ENCODE measurements at regions not wholly inside any gene's neighbourhood (a gene's known extent, or its start where the extent isn't known, plus 50 kb on each side); places are given as distances from the start of the nearest gene placed in this dataset.

DNA sequence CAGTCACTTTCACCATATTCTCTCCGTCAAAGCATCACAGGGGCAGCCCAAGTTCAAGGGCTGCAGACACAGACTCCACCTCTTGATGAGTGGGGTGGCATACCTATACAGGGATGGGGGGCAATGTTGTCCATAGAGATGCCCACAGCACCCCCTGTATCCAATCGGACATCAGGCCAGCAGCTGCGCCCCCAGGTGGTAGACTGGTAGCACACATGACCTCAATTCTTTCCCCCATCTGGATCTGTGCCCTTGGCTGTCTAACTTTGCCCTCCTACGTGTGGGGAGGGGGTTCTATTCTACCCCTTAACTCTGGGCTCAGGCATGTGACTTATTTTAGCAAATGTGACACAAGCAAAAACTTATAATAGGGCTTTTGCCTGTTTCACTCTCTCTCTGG is 84.0 kb upstream of the SLC25A48 start:
- Histone ChIP-seq H2BK20ac (ENCODE audit: low read length) (no peak overlapping the region), H3K27ac (ENCODE audit: low read depth, low read length) (no peak overlapping the region), H4K91ac (replicated peaks; ENCODE audit: insufficient read length, low read length) (no peak overlapping the region), H3K4me2 (ENCODE audit: insufficient read depth in 1 of 2, low read depth in 2 of 2, low read length in 2 of 2) (no peak overlapping the region), H3K79me1 (ENCODE audit: low read depth, low read length) (no peaks in the 10 kb centered on the region), H4K5ac (ENCODE audit: insufficient read length, low read depth, low read length) (no peak overlapping the region), H2BK12ac (ENCODE audit: low read depth, low read length) (no peak overlapping the region), H3K79me2 (ENCODE audit: control insufficient read depth in 1 of 2, insufficient read depth in 2 of 2, low read length in 2 of 2) (no peaks in the 10 kb centered on the region), H3K4me3 (ENCODE audit: extremely low read depth in 1 of 4, insufficient read depth in 2 of 4, low read depth in 3 of 4, low read length in 4 of 4) (no peak overlapping the region), H3K14ac (ENCODE audit: insufficient read length) (no peak overlapping the region), H3K23me2 (ENCODE audit: low read depth, low read length) (no peaks in the 10 kb centered on the region), H3K9me3 (ENCODE audit: insufficient read depth in 2 of 2, low read depth in 1 of 2, low read length in 1 of 2) (peaks cover 8 to 9% of the 10 kb centered on the region in 2 experiments; a peak in 3 of 4 replicates), H2BK120ac (replicated peaks; ENCODE audit: low read depth, low read length) (no peak overlapping the region), H4K8ac (ENCODE audit: extremely low read depth, insufficient read depth, low read length) (no peak overlapping the region), H3K56ac (replicated peaks; ENCODE audit: insufficient read length, low read depth, low read length) (no peak overlapping the region), H3K23ac (ENCODE audit: insufficient read length) (no peak overlapping the region), H3K36me3 (ENCODE audit: control insufficient read depth in 2 of 4, insufficient read depth in 4 of 4, low read length in 3 of 4) (no peaks in the 10 kb centered on the region), H3K4me1 (replicated peaks in 1 of 4; ENCODE audit: control insufficient read depth in 3 of 4, insufficient read depth in 4 of 4, low read length in 3 of 4) (no peaks in the 10 kb centered on the region), H2BK5ac (ENCODE audit: low read depth, low read length) (no peak overlapping the region), H3K27me3 (replicated peaks in 1 of 4; ENCODE audit: control insufficient read depth in 3 of 4, extremely low read depth in 1 of 4, insufficient read depth in 3 of 4, low read length in 3 of 4) (no peaks in the 10 kb centered on the region), H2BK15ac (ENCODE audit: low read length) (no peak overlapping the region), H2AK5ac (ENCODE audit: low read depth, low read length) (no peak overlapping the region), H3K9ac (replicated peaks in 1 of 4; ENCODE audit: extremely low read depth in 1 of 4, low read depth in 3 of 4, low read length in 3 of 4) (no peak overlapping the region), H4K20me1 (replicated peaks in 1 of 2; ENCODE audit: control insufficient read depth in 1 of 2, insufficient read depth in 2 of 2, low read length in 2 of 2) (no peaks in the 10 kb centered on the region), H2AFZ (ENCODE audit: low read length) (no peak overlapping the region), H3K18ac (ENCODE audit: extremely low read depth, low read length) (no peak overlapping the region), H3K4ac (replicated peaks; ENCODE audit: insufficient read length, low read depth, low read length) (no peak overlapping the region)
- DNase-seq (ENCODE audit: low read depth in 1 of 2, low spot score in 2 of 2) (no peak), FAIRE-seq (no peak)
- ChIA-PET CTCF (ENCODE audit: partially characterized antibody) (interaction anchor here (0.6 to 2.1 kb wide), 17 partner anchors 10 to 285 kb away, joined by 3 to 10 read pairs (median 4); partner anchors contain the start of gene SLC25A48), POLR2A (ENCODE audit: partially characterized antibody) (no interaction called here)
- 77% methylated on average over 4 of the region's 4 CpGs; no CpG with 5 or more reads in 1 of the 2 experiments for WGBS, 2 experiments (ENCODE audit: extremely low coverage in 1 of 2, insufficient coverage in 1 of 2, insufficient read length in 1 of 2, insufficient replicate concordance in 2 of 2, low coverage in 1 of 2, low lambda C conversion rate in 2 of 2, missing lambda C conversion rate in 1 of 2)
- TF ChIP-seq RAD21 (IDR thresholded peaks at IDR 0.05 in 1 of 2, conservative IDR thresholded peaks at IDR 0.05 in 1 of 2; ENCODE audit: low read depth in 2 of 2, low read length in 2 of 2) (peak; percentile 18 to 40; a peak in 2 of 4 replicates), SIRT6 (IDR thresholded peaks at IDR 0.05; ENCODE audit: low read length) (no peak), CTCF (IDR thresholded peaks at IDR 0.05; ENCODE audit: control extremely low read depth in 1 of 3, insufficient read depth in 1 of 3, low read depth in 1 of 3, low read length in 3 of 3) (peak; percentile 59 to 71 (median 64))

Measured in H1 (cell line).